Psoas muscle (tissue), 7 donors: ENCODE measurements at regions not wholly inside any gene's neighbourhood (a gene's known extent, or its start where the extent isn't known, plus 50 kb on each side); places are given as distances from the start of the nearest gene placed in this dataset.

ENCODE experiments used
- ATAC-seq, 4 donors: fragments of 200-7000 bp; cut with Tn5 transposase; one replicate each; pipeline ENCODE4 v1.9.1; 2020; ENCODE audit warnings: moderate library complexity in 3 of 4, mild to moderate bottlenecking in 2 of 4
- DNase-seq, 2 donors: peaks; one replicate each; pipeline ENCODE4 v3.0.0-alpha.2; 2020
- H3K27ac ChIP-seq: fragments of 200-600 bp; one replicate; pipeline ENCODE4 v1.8.0; 2022
- H3K27me3 ChIP-seq, 3 donors: fragments of 200-600 bp in 1 of 3; one replicate each; pipeline versions ENCODE4 v1.6.1 to v1.8.0; 2013 to 2022; ENCODE audit warnings: low read length in 2 of 3, mild to moderate bottlenecking in 2 of 3, moderate library complexity in 1 of 3; ENCODE audit not compliant: insufficient read depth in 3 of 3
- H3K36me3 ChIP-seq, 2 donors: fragments of 200-600 bp in 1 of 2; one replicate each; pipeline versions ENCODE4 v1.6.1 to v1.8.0; 2013 to 2022; ENCODE audit warnings: low read depth in 1 of 2, mild to moderate bottlenecking in 1 of 2, moderate library complexity in 1 of 2; ENCODE audit not compliant: insufficient read depth in 1 of 2
- H3K4me1 ChIP-seq: fragments of 200-600 bp; one replicate; pipeline ENCODE4 v1.8.0; 2022
- H3K4me3 ChIP-seq: fragments of 200-600 bp; one replicate; pipeline ENCODE4 v1.8.0; 2022; ENCODE audit warnings: mild to moderate bottlenecking
- H3K9me3 ChIP-seq: fragments of 200-600 bp; one replicate; pipeline ENCODE4 v1.8.0; 2022
- CTCF ChIP-seq: fragments of 200-600 bp; IDR thresholded peaks from one replicate; pipeline ENCODE4 v1.8.0; 2022; ENCODE audit warnings: antibody characterized with exemption
- WGBS, 3 donors: extraction: QIAGEN DNeasy Blood & Tissue Kit; methylation state at CpG; one replicate each; pipeline versions ENCODE4 v1.1.6 to v1.1.7; 2013; 5-methylcytosine and 5-hydroxymethylcytosine counted together
- intact Hi-C, 2 donors: fragments of 100-400 bp; cut with DNase I; formaldehyde crosslinking; loops; one replicate each; pipeline versions ENCODE4 v1.11.0 to v1.14.2; 2022
- donor health status: healthy with polysubstance abuse.
- donor health status: DM: no; HTN: no; CAD: no; lungs with moderate emphysema.
- donor health status: Bipolar disorder and iron deficiency.
- donor health status: healthy.
- donor health status: DM: yes; HTN: yes; CAD: no.
- donor health status: DM: no; HTN: no; CAD: no.
- donor health status: DM: yes; HTN: yes; CAD: no.

GRCh38 chr19:31528261-31528660 is 179.0 kb upstream of the TSHZ3 start:
- intact Hi-C loops = no loop called here
- Histone ChIP-seq H3K9me3 (peaks cover 19% of the 10 kb centered on the region), H3K27me3 (no peaks in the 10 kb centered on the region), H3K27ac (no peak overlapping the region), H3K4me3 (no peak overlapping the region), H3K36me3 (no peaks in the 10 kb centered on the region), H3K4me1 (no peaks in the 10 kb centered on the region)
- ATAC-seq (no peak), DNase-seq (no peak)
- TF ChIP-seq CTCF = no peak
- 93 to 96% (median 93%) methylated on average over 3 of the region's 3 CpGs for WGBS, 3 donors

- H3K9me3 ChIP-seq = peaks cover 19% of the 10 kb centered on the region
- H3K27me3 ChIP-seq = no peaks in the 10 kb centered on the region
- no peaks in the 10 kb centered on the region for H3K4me1 ChIP-seq
- ATAC-seq (no peak), DNase-seq (no peak)
- WGBS, 3 donors = 81 to 85% (median 84%) methylated on average over 1 of the region's 1 CpG
- H3K4me3 ChIP-seq = no peak overlapping the region
- no peak for TF ChIP-seq CTCF
- H3K27ac ChIP-seq = no peak overlapping the region
- H3K36me3 ChIP-seq = no peaks in the 10 kb centered on the region
- intact Hi-C loops = no loop called here
Measured at GRCh38 chr19:31529121-31529520, 179.9 kb upstream of the TSHZ3 start.

- no peak overlapping the region for H3K4me3 ChIP-seq
- WGBS, 3 donors = 85 to 97% (median 90%) methylated on average over 7 of the region's 7 CpGs
- TF ChIP-seq CTCF = no peak
- intact Hi-C loops = no loop called here
- ATAC-seq (no peak), DNase-seq (no peak)
- no peak overlapping the region for H3K27ac ChIP-seq
- H3K4me1 ChIP-seq = no peaks in the 10 kb centered on the region
- H3K9me3 ChIP-seq = peaks cover 10% of the 10 kb centered on the region
- H3K27me3 ChIP-seq = no peaks in the 10 kb centered on the region
- no peaks in the 10 kb centered on the region for H3K36me3 ChIP-seq
Measured at GRCh38 chr19:31530781-31531180, 181.5 kb upstream of the TSHZ3 start.

GRCh38 chr19:31531326-31531725 is 182.1 kb upstream of the TSHZ3 start:
- Histone ChIP-seq H3K9me3 (peaks cover 6% of the 10 kb centered on the region), H3K36me3 (no peaks in the 10 kb centered on the region), H3K27ac (no peak overlapping the region), H3K4me3 (no peak overlapping the region), H3K27me3 (no peaks in the 10 kb centered on the region), H3K4me1 (no peaks in the 10 kb centered on the region)
- DNase-seq (no peak), ATAC-seq (no peak)
- intact Hi-C loops = no loop called here
- no peak for TF ChIP-seq CTCF
- 83 to 86% (median 84%) methylated on average over 2 of the region's 2 CpGs for WGBS, 3 donors

GRCh38 chr19:31532034-31532433 is 182.8 kb upstream of the TSHZ3 start:
- no peaks in the 10 kb centered on the region for H3K36me3 ChIP-seq
- no peak for ATAC-seq
- WGBS, 3 donors = 85 to 95% (median 87%) methylated on average over 8 of the region's 8 CpGs
- no peak overlapping the region for H3K27ac ChIP-seq
- H3K9me3 ChIP-seq = no peaks in the 10 kb centered on the region
- no peaks in the 10 kb centered on the region for H3K27me3 ChIP-seq
- intact Hi-C loops = no loop called here
- TF ChIP-seq CTCF = no peak
- DNase-seq = no peak
- H3K4me1 ChIP-seq = no peaks in the 10 kb centered on the region
- H3K4me3 ChIP-seq = no peak overlapping the region
